GM19452 (cell line): ENCODE measurements at regions not wholly inside any gene's neighbourhood (a gene's known extent, or its start where the extent isn't known, plus 50 kb on each side); places are given as distances from the start of the nearest gene placed in this dataset.
"Not testable (repeated sequence)": the region's sequence is repeated elsewhere in the genome, so short reads cannot be mapped to it uniquely, and the experiment has no call there.

ENCODE experiments used
- ATAC-seq: cut with Tn5 transposase; IDR thresholded peaks from one replicate; pipeline ENCODE4 v1.9.1; 2021; ENCODE audit not compliant: unreplicated experiment

- not testable (repeated sequence) for ATAC-seq
These were observed 640.3 kb downstream of the EPHA3 start for GRCh38 chr3:89747541-89748278.

- no peak for ATAC-seq
These were observed 655.0 kb downstream of the EPHA3 start for GRCh38 chr3:89762405-89762804.

- ATAC-seq = no peak
These were observed 676.0 kb downstream of the EPHA3 start for GRCh38 chr3:89783341-89783927.

- no peak for ATAC-seq
These were observed 680.1 kb downstream of the EPHA3 start for GRCh38 chr3:89787485-89787884.

GRCh38 chr3:89787979-89788378, 680.6 kb downstream of the EPHA3 start:
- no peak for ATAC-seq

GRCh38 chr3:89795506-89795905, 688.1 kb downstream of the EPHA3 start:
- no peak for ATAC-seq

GRCh38 chr3:89802881-89803280, 695.5 kb downstream of the EPHA3 start:
- ATAC-seq = no peak

- ATAC-seq = no peak
These were observed 696.3 kb downstream of the EPHA3 start for GRCh38 chr3:89803711-89804110.

GRCh38 chr3:89806166-89806565, 698.7 kb downstream of the EPHA3 start:
- ATAC-seq = no peak

GRCh38 chr3:89808680-89809197, 701.3 kb downstream of the EPHA3 start:
- ATAC-seq = no peak

- no peak for ATAC-seq
These were observed 706.1 kb downstream of the EPHA3 start for GRCh38 chr3:89813500-89813899.

GRCh38 chr3:89841041-89841440, 733.6 kb downstream of the EPHA3 start:
- no peak for ATAC-seq

- ATAC-seq = no peak
These were observed 737.6 kb downstream of the EPHA3 start for GRCh38 chr3:89845053-89845452.

GRCh38 chr3:89847955-89848354, 740.5 kb downstream of the EPHA3 start:
- no peak for ATAC-seq

- ATAC-seq = no peak
These were observed 744.7 kb downstream of the EPHA3 start for GRCh38 chr3:89851974-89852621.

GRCh38 chr3:89859757-89860156, 752.3 kb downstream of the EPHA3 start:
- ATAC-seq = no peak

- ATAC-seq = no peak
These were observed 759.9 kb downstream of the EPHA3 start for GRCh38 chr3:89867286-89867685.

GRCh38 chr3:89876116-89876515, 768.7 kb downstream of the EPHA3 start:
- no peak for ATAC-seq

- no peak for ATAC-seq
These were observed 769.8 kb downstream of the EPHA3 start for GRCh38 chr3:89877230-89877629.

GRCh38 chr3:89889386-89889785, 782.0 kb downstream of the EPHA3 start:
- ATAC-seq = no peak

- no peak for ATAC-seq
These were observed 801.3 kb downstream of the EPHA3 start for GRCh38 chr3:89908711-89909213.

- ATAC-seq = no peak
These were observed 804.6 kb downstream of the EPHA3 start for GRCh38 chr3:89912031-89912430.
